Body of pancreas (tissue), 4 donors: ENCODE measurements at regions not wholly inside any gene's neighbourhood (a gene's known extent, or its start where the extent isn't known, plus 50 kb on each side); places are given as distances from the start of the nearest gene placed in this dataset.

Experiments used
- POLR2A ChIP-seq, 3 donors: fragments of 450-650 bp; IDR thresholded peaks; one replicate each; pipeline ENCODE4 v1.6.1; 2016; ENCODE audit warnings: antibody characterized with exemption in 3 of 3, mild to moderate bottlenecking in 2 of 3
- TF ChIP-seq, protein P1 (sequence below), 7 experiments: fragments of 450-650 bp in 4 of 7; fragments of 200-600 bp in 3 of 7; sonication (generic) in 3 of 7; IDR thresholded peaks; one replicate each; pipeline ENCODE4 v1.5.1; 2016 to 2019; ENCODE audit warnings: antibody characterized with exemption in 7 of 7

DNA sequence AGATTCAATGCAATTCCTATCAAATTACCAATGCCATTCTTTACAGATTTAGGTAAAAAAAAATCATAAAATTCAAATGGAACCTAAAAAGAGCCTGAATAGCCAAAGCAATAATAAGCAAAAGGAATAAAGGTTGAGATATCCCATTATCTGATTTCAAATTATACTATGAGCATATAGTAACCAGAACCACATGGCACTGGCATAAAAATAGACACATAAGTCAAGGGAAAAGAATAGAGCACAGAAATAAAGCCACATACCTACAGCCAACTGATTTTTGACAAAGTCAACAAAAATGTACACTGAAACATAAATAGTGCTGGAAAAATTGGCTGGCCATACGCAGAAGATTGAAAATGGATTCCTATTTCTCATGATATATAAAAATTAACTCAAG is 853.7 kb downstream of the FAT4 start:
- no peak for TF ChIP-seq POLR2A (IDR thresholded peaks at IDR 0.05)
- TF ChIP-seq, protein P1, sequence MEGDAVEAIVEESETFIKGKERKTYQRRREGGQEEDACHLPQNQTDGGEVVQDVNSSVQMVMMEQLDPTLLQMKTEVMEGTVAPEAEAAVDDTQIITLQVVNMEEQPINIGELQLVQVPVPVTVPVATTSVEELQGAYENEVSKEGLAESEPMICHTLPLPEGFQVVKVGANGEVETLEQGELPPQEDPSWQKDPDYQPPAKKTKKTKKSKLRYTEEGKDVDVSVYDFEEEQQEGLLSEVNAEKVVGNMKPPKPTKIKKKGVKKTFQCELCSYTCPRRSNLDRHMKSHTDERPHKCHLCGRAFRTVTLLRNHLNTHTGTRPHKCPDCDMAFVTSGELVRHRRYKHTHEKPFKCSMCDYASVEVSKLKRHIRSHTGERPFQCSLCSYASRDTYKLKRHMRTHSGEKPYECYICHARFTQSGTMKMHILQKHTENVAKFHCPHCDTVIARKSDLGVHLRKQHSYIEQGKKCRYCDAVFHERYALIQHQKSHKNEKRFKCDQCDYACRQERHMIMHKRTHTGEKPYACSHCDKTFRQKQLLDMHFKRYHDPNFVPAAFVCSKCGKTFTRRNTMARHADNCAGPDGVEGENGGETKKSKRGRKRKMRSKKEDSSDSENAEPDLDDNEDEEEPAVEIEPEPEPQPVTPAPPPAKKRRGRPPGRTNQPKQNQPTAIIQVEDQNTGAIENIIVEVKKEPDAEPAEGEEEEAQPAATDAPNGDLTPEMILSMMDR (IDR thresholded peaks at IDR 0.05) = no peak
